ENCODE measurements at regions not wholly inside any gene's neighbourhood (a gene's known extent, or its start where the extent isn't known, plus 50 kb on each side); places are given as distances from the start of the nearest gene placed in this dataset.

- TF ChIP-seq CTCF (conservative IDR thresholded peaks at IDR 0.05; ENCODE audit: low read depth, low read length), result no peak
- H4K20me1 ChIP-seq (ENCODE audit: insufficient read depth), result no peaks in the 10 kb centered on the region
- H3K79me2 ChIP-seq (ENCODE audit: insufficient read depth, low read depth), result no peaks in the 10 kb centered on the region
- H3K4me1 ChIP-seq (ENCODE audit: low read depth, poor library complexity, severe bottlenecking), result no peaks in the 10 kb centered on the region
- no peak overlapping the region for H3K9ac ChIP-seq
- no peak overlapping the region for H3K4me2 ChIP-seq
- no peak overlapping the region for H3K4me3 ChIP-seq (IDR thresholded peaks at IDR 0.05; ENCODE audit: insufficient read depth, low read depth, low read length)
- no peaks in the 10 kb centered on the region for H3K36me3 ChIP-seq (ENCODE audit: insufficient read depth)
- no peaks in the 10 kb centered on the region for H3K27me3 ChIP-seq (ENCODE audit: insufficient read depth, low read depth)
- no peak overlapping the region for H2AFZ ChIP-seq (ENCODE audit: low read depth)
- H3K27ac ChIP-seq, result no peak overlapping the region
Observed at GRCh38 chr6:21390532-21391213, 202.9 kb upstream of the SOX4 start.

GRCh38 chr6:21392177-21392576 is 201.4 kb upstream of the SOX4 start:
- Histone ChIP-seq H4K20me1 (ENCODE audit: insufficient read depth) (no peaks in the 10 kb centered on the region), H3K79me2 (ENCODE audit: insufficient read depth, low read depth) (no peaks in the 10 kb centered on the region), H3K4me1 (ENCODE audit: low read depth, poor library complexity, severe bottlenecking) (no peaks in the 10 kb centered on the region), H3K27me3 (ENCODE audit: insufficient read depth, low read depth) (no peaks in the 10 kb centered on the region), H3K36me3 (ENCODE audit: insufficient read depth) (no peaks in the 10 kb centered on the region), H3K4me2 (no peak overlapping the region), H3K9ac (no peak overlapping the region), H3K4me3 (IDR thresholded peaks at IDR 0.05; ENCODE audit: insufficient read depth, low read depth, low read length) (no peak overlapping the region), H3K27ac (no peak overlapping the region), H2AFZ (ENCODE audit: low read depth) (no peak overlapping the region)
- TF ChIP-seq CTCF (conservative IDR thresholded peaks at IDR 0.05; ENCODE audit: low read depth, low read length), result no peak

GRCh38 chr6:21393441-21394165 is 199.9 kb upstream of the SOX4 start:
- Histone ChIP-seq H3K79me2 (ENCODE audit: insufficient read depth, low read depth) (no peaks in the 10 kb centered on the region), H3K4me3 (IDR thresholded peaks at IDR 0.05; ENCODE audit: insufficient read depth, low read depth, low read length) (no peak overlapping the region), H3K27ac (no peak overlapping the region), H3K27me3 (ENCODE audit: insufficient read depth, low read depth) (no peaks in the 10 kb centered on the region), H3K36me3 (ENCODE audit: insufficient read depth) (no peaks in the 10 kb centered on the region), H4K20me1 (ENCODE audit: insufficient read depth) (no peaks in the 10 kb centered on the region), H3K4me1 (ENCODE audit: low read depth, poor library complexity, severe bottlenecking) (no peaks in the 10 kb centered on the region), H2AFZ (ENCODE audit: low read depth) (no peak overlapping the region), H3K9ac (no peak overlapping the region), H3K4me2 (no peak overlapping the region)
- TF ChIP-seq CTCF (conservative IDR thresholded peaks at IDR 0.05; ENCODE audit: low read depth, low read length), result no peak

- H3K4me2 ChIP-seq, result no peak overlapping the region
- H2AFZ ChIP-seq (ENCODE audit: low read depth), result no peak overlapping the region
- H4K20me1 ChIP-seq (ENCODE audit: insufficient read depth), result no peaks in the 10 kb centered on the region
- H3K27ac ChIP-seq, result no peak overlapping the region
- H3K4me3 ChIP-seq (IDR thresholded peaks at IDR 0.05; ENCODE audit: insufficient read depth, low read depth, low read length), result no peak overlapping the region
- TF ChIP-seq CTCF (conservative IDR thresholded peaks at IDR 0.05; ENCODE audit: low read depth, low read length), result no peak
- no peaks in the 10 kb centered on the region for H3K79me2 ChIP-seq (ENCODE audit: insufficient read depth, low read depth)
- no peaks in the 10 kb centered on the region for H3K4me1 ChIP-seq (ENCODE audit: low read depth, poor library complexity, severe bottlenecking)
- H3K9ac ChIP-seq, result no peak overlapping the region
- H3K27me3 ChIP-seq (ENCODE audit: insufficient read depth, low read depth), result no peaks in the 10 kb centered on the region
- no peaks in the 10 kb centered on the region for H3K36me3 ChIP-seq (ENCODE audit: insufficient read depth)
Observed at GRCh38 chr6:21395121-21395520, 198.4 kb upstream of the SOX4 start.

Measured in KMS-11 (cell line).